IMR-90 (cell line): ENCODE measurements at regions not wholly inside any gene's neighbourhood (a gene's known extent, or its start where the extent isn't known, plus 50 kb on each side); places are given as distances from the start of the nearest gene placed in this dataset.

Experiments
- ATAC-seq: fragments of 200-7000 bp; cut with Tn5 transposase; 2 replicates; pipeline ENCODE4 v1.9.1; 2020; ENCODE audit warnings: low read depth, mild to moderate bottlenecking, moderate library complexity
- BruUV-seq: library from RNA; stranded (reverse); fragments of 400-500 nt; replicated peaks from 2 replicates; lab custom pipeline; 2021; lab: Mats Ljungman, UMichigan
- CTCF ChIA-PET: fragments of 300-600 bp; formaldehyde crosslinking; extraction: SDS; loops from one replicate; lab custom pipeline; 2021; ENCODE audit warnings: antibody characterized with exemption; lab: Yijun Ruan, JAX
- POLR2A ChIA-PET: fragments of 300-600 bp; sonication (Branson Sonifier 250); formaldehyde crosslinking; loops from one replicate; lab custom pipeline; 2022; ENCODE audit warnings: antibody characterized with exemption; ENCODE audit not compliant: unreplicated experiment; lab: Charles Lee
- DNase-seq: peaks from one replicate; pipeline ENCODE4 v3.0.0; 2013
- H2AFZ ChIP-seq: replicated peaks from 2 replicates; pipeline ENCODE3; 2013; ENCODE audit warnings: low read length, mild to moderate bottlenecking; ENCODE audit not compliant: poor library complexity
- H2AK5ac ChIP-seq: 2 replicates; pipeline ENCODE4 v1.6.1; 2013; ENCODE audit warnings: low read depth, low read length, inconsistent platforms
- H2AK9ac ChIP-seq: replicated peaks from 2 replicates; pipeline ENCODE3; 2013; ENCODE audit warnings: mild to moderate bottlenecking, low read depth, low read length, moderate library complexity; ENCODE audit not compliant: poor library complexity
- H2BK120ac ChIP-seq: 2 replicates; pipeline ENCODE4 v1.6.1; 2013; ENCODE audit warnings: low read depth, low read length, inconsistent platforms
- H2BK15ac ChIP-seq: 3 replicates; pipeline ENCODE4 v1.6.1; 2013; ENCODE audit warnings: low read depth, low read length, inconsistent platforms
- H2BK20ac ChIP-seq: 2 replicates; pipeline ENCODE4 v1.6.1; 2013; ENCODE audit warnings: low read depth, mild to moderate bottlenecking, inconsistent platforms, low read length, moderate library complexity
- H2BK5ac ChIP-seq: 2 replicates; pipeline ENCODE4 v1.6.1; 2013; ENCODE audit warnings: mild to moderate bottlenecking, low read depth, low read length, inconsistent platforms; ENCODE audit not compliant: poor library complexity, severe bottlenecking
- H3K14ac ChIP-seq: replicated peaks from 2 replicates; pipeline ENCODE4 v1.6.1; 2013; ENCODE audit warnings: low read depth, low read length, inconsistent platforms
- H3K18ac ChIP-seq: 2 replicates; pipeline ENCODE4 v1.6.1; 2013; ENCODE audit warnings: low read depth, low read length, control low read depth
- H3K23ac ChIP-seq: 2 replicates; pipeline ENCODE4 v1.6.1; 2013; ENCODE audit warnings: low read depth, low read length, inconsistent platforms
- H3K27ac ChIP-seq: 2 replicates; pipeline ENCODE4 v1.5.1; 2013; ENCODE audit warnings: mild to moderate bottlenecking, control low read depth, low read length; ENCODE audit not compliant: insufficient read depth
- H3K27me3 ChIP-seq: 2 replicates; pipeline ENCODE4 v1.6.1; 2013; ENCODE audit warnings: low read length; ENCODE audit not compliant: control insufficient read depth, insufficient read depth
- H3K36me3 ChIP-seq: 2 replicates; pipeline ENCODE4 v1.6.1; 2013; ENCODE audit warnings: low read length, mixed read lengths; ENCODE audit not compliant: control insufficient read depth, insufficient read depth
- H3K4ac ChIP-seq: 2 replicates; pipeline ENCODE4 v1.6.1; 2013; ENCODE audit warnings: low read depth, low read length, inconsistent platforms
- H3K4me1 ChIP-seq: 2 replicates; pipeline ENCODE4 v1.6.1; 2013; ENCODE audit warnings: low read length, mixed read lengths; ENCODE audit not compliant: control insufficient read depth, insufficient read depth
- H3K4me2 ChIP-seq: 2 replicates; pipeline ENCODE4 v1.6.1; 2013; ENCODE audit warnings: low read depth, mild to moderate bottlenecking, control low read depth, low read length, moderate library complexity
- H3K4me3 ChIP-seq: 2 replicates; pipeline ENCODE4 v1.5.1; 2013; ENCODE audit warnings: low read depth, mild to moderate bottlenecking, control low read depth, low read length, moderate library complexity; ENCODE audit not compliant: insufficient read depth
- H3K56ac ChIP-seq: 2 replicates; pipeline ENCODE4 v1.6.1; 2013; ENCODE audit warnings: low read length, inconsistent platforms; ENCODE audit not compliant: insufficient read depth; ENCODE audit errors: extremely low read depth
- H3K79me1 ChIP-seq, 2 experiments: 2 replicates each; pipeline ENCODE4 v1.6.1; 2013; ENCODE audit warnings: low read length in 2 of 2, inconsistent platforms in 1 of 2, low read depth in 1 of 2
- H3K9ac ChIP-seq: 2 replicates; pipeline ENCODE4 v1.6.1; 2013; ENCODE audit warnings: low read depth, low read length, control low read depth
- H3K9me1 ChIP-seq: 2 replicates; pipeline ENCODE4 v1.6.1; 2013; ENCODE audit warnings: low read length, inconsistent platforms; ENCODE audit not compliant: insufficient read depth
- H3K9me3 ChIP-seq: 2 replicates; pipeline ENCODE4 v1.6.1; 2013; ENCODE audit warnings: low read length; ENCODE audit not compliant: control insufficient read depth, insufficient read depth
- H4K20me1 ChIP-seq: 2 replicates; pipeline ENCODE4 v1.6.1; 2013; ENCODE audit warnings: low read length, inconsistent platforms; ENCODE audit not compliant: insufficient read depth
- H4K5ac ChIP-seq: 2 replicates; pipeline ENCODE4 v1.6.1; 2013; ENCODE audit warnings: mild to moderate bottlenecking, low read depth, low read length, control low read depth
- H4K8ac ChIP-seq, 2 experiments: 2 replicates each; pipeline ENCODE4 v1.6.1; 2013; ENCODE audit warnings: low read depth in 2 of 2, low read length in 2 of 2, control low read depth in 1 of 2, inconsistent platforms in 1 of 2
- H4K91ac ChIP-seq: 2 replicates; pipeline ENCODE4 v1.6.1; 2013; ENCODE audit warnings: low read depth, low read length, inconsistent platforms; ENCODE audit not compliant: insufficient read depth
- BHLHE40 ChIP-seq: fragments of 150-350 bp; IDR thresholded peaks from 2 replicates; pipeline ENCODE4 v1.6.1; 2016; ENCODE audit warnings: mild to moderate bottlenecking, low read depth, low read length
- CEBPB ChIP-seq: IDR thresholded peaks from 2 replicates; pipeline ENCODE4 v1.6.1; 2012; ENCODE audit warnings: low read depth, low read length, improper control_type of control experiment
- CHD1 ChIP-seq: IDR thresholded peaks from 2 replicates; pipeline ENCODE4 v1.6.1; 2012; ENCODE audit warnings: low read depth, low read length, improper control_type of control experiment
- FOS ChIP-seq: fragments of 150-350 bp; IDR thresholded peaks from 2 replicates; pipeline ENCODE4 v1.6.1; 2016; ENCODE audit warnings: low read depth, low read length
- MAZ ChIP-seq: IDR thresholded peaks from 2 replicates; pipeline ENCODE4 v1.6.1; 2012; ENCODE audit warnings: low read depth, mild to moderate bottlenecking, low read length, improper control_type of control experiment, moderate library complexity, borderline replicate concordance
- MXI1 ChIP-seq: IDR thresholded peaks from 2 replicates; pipeline ENCODE4 v1.6.1; 2012; ENCODE audit warnings: low read depth, mild to moderate bottlenecking, low read length, moderate library complexity, borderline replicate concordance
- POLR2A ChIP-seq: IDR thresholded peaks from 2 replicates; pipeline ENCODE4 v1.6.1; 2012; ENCODE audit warnings: mild to moderate bottlenecking, low read depth, low read length
- RAD21 ChIP-seq: IDR thresholded peaks from 2 replicates; pipeline ENCODE4 v1.6.1; 2012; ENCODE audit warnings: low read length, improper control_type of control experiment
- RCOR1 ChIP-seq: IDR thresholded peaks from 2 replicates; pipeline ENCODE4 v1.6.1; 2012; ENCODE audit warnings: mild to moderate bottlenecking, low read length, improper control_type of control experiment; ENCODE audit not compliant: insufficient replicate concordance
- RFX5 ChIP-seq: IDR thresholded peaks from 2 replicates; pipeline ENCODE4 v1.8.0; 2012; ENCODE audit warnings: low read depth, mild to moderate bottlenecking, low read length, moderate library complexity
- SMC3 ChIP-seq: fragments of 150-350 bp; IDR thresholded peaks from 2 replicates; pipeline ENCODE4 v1.6.1; 2016; ENCODE audit warnings: low read depth, mild to moderate bottlenecking, antibody characterized with exemption, low read length, moderate library complexity
- WGBS, 2 experiments: methylation state at CpG; one replicate each; pipeline versions ENCODE4 v1.1.5 to v1.1.7; 2013; ENCODE audit warnings: missing lambda C conversion rate in 2 of 2; ENCODE audit not compliant: insufficient read length in 1 of 2; ENCODE audit errors: extremely low coverage in 2 of 2; 5-methylcytosine and 5-hydroxymethylcytosine counted together
- dilution Hi-C: fragments of 300-500 bp; cut with HindIII; formaldehyde crosslinking; loops from one replicate; pipeline ENCODE4 v1.14.3; 2018; ENCODE audit warnings: low sequenced_read_pairs; ENCODE audit not compliant: unreplicated experiment
- in situ Hi-C: fragments of 300-500 bp; cut with MboI; formaldehyde crosslinking; loops from 3 replicates; pipeline ENCODE4 v1.14.3; 2019; ENCODE audit warnings: low sequenced_read_pairs, inconsistent platforms, mixed read lengths
- intact Hi-C: fragments of 100-400 bp; cut with micrococcal nuclease; formaldehyde crosslinking; loops from 2 replicates; pipeline ENCODE4 v1.10.0; 2022
- TF ChIP-seq, protein P1 (sequence below): conservative IDR thresholded peaks from 2 replicates; pipeline ENCODE4 v1.5.1; 2012; ENCODE audit warnings: mild to moderate bottlenecking, low read depth, low read length, improper control_type of control experiment
- TF ChIP-seq, protein P2 (sequence below): fragments of 150-350 bp; IDR thresholded peaks from 2 replicates; pipeline ENCODE4 v1.6.1; 2016; ENCODE audit warnings: low read depth, mild to moderate bottlenecking, low read length, moderate library complexity, borderline replicate concordance

DNA sequence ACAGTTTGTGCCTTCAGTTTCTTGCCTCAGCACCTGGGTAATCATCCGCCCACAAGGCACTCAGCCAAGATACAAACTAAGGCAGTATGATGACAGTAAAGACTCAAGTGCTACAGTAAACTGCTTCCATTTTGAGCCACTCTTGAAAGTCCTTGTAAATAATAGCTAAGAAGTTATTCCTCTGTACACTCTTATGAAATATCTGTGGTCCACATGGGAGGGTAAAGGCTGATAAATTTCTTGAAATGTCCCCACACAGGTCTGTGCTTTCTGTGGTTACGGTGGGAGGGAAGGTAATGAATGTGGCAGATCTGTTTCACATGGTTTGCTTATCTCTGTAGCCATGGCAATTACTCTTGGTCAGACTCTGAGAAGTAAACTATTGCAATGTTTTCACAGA lies 551.0 kb upstream of the ZWINT start:
- Histone ChIP-seq H4K20me1 (no peaks in the 10 kb centered on the region), H3K4me3 (no peak overlapping the region), H2BK15ac (no peak overlapping the region), H3K27me3 (no peaks in the 10 kb centered on the region), H2AK9ac (no peak overlapping the region), H3K56ac (no peak overlapping the region), H2BK20ac (no peak overlapping the region), H4K8ac (no peak overlapping the region), H3K4me1 (no peaks in the 10 kb centered on the region), H3K23ac (no peak overlapping the region), H2BK5ac (no peak overlapping the region), H3K27ac (no peak overlapping the region), H3K79me1 (no peaks in the 10 kb centered on the region), H2AK5ac (no peak overlapping the region), H3K14ac (no peak overlapping the region), H3K9me1 (no peaks in the 10 kb centered on the region), H3K4ac (no peak overlapping the region), H3K9me3 (peaks cover 5% of the 10 kb centered on the region; the same call in 1 of the 2 replicates), H2AFZ (no peak overlapping the region), H3K36me3 (no peaks in the 10 kb centered on the region), H2BK120ac (no peak overlapping the region), H3K4me2 (no peak overlapping the region), H3K18ac (no peak overlapping the region), H4K91ac (no peak overlapping the region), H4K5ac (no peak overlapping the region), H3K9ac (no peak overlapping the region)
- POLR2A ChIA-PET = no interaction called here
- 40% methylated on average over 1 of the region's 2 CpGs; no CpG with 5 or more reads in 1 of the 2 experiments for WGBS, 2 experiments
- DNase-seq (no peak), ATAC-seq (no peak)
- in situ Hi-C loops = no loop called here
- intact Hi-C loops = no loop called here
- dilution Hi-C loops = no loop called here
- BruUV-seq = no TSS peak
- CTCF ChIA-PET = interaction anchor here (0.7 kb wide), 1 partner anchor 8 kb away, joined by 3 read pairs; no protein-coding TSS in a partner anchor
- TF ChIP-seq RFX5 = no peak
- no peak for TF ChIP-seq SMC3
- no peak for TF ChIP-seq BHLHE40
- no peak for TF ChIP-seq FOS
- TF ChIP-seq RCOR1 = no peak
- no peak for TF ChIP-seq MXI1
- TF ChIP-seq CEBPB = no peak
- no peak for TF ChIP-seq MAZ
- no peak for TF ChIP-seq POLR2A
- no peak for TF ChIP-seq CHD1
- TF ChIP-seq, protein P1, sequence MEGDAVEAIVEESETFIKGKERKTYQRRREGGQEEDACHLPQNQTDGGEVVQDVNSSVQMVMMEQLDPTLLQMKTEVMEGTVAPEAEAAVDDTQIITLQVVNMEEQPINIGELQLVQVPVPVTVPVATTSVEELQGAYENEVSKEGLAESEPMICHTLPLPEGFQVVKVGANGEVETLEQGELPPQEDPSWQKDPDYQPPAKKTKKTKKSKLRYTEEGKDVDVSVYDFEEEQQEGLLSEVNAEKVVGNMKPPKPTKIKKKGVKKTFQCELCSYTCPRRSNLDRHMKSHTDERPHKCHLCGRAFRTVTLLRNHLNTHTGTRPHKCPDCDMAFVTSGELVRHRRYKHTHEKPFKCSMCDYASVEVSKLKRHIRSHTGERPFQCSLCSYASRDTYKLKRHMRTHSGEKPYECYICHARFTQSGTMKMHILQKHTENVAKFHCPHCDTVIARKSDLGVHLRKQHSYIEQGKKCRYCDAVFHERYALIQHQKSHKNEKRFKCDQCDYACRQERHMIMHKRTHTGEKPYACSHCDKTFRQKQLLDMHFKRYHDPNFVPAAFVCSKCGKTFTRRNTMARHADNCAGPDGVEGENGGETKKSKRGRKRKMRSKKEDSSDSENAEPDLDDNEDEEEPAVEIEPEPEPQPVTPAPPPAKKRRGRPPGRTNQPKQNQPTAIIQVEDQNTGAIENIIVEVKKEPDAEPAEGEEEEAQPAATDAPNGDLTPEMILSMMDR = no peak
- TF ChIP-seq, protein P2, sequence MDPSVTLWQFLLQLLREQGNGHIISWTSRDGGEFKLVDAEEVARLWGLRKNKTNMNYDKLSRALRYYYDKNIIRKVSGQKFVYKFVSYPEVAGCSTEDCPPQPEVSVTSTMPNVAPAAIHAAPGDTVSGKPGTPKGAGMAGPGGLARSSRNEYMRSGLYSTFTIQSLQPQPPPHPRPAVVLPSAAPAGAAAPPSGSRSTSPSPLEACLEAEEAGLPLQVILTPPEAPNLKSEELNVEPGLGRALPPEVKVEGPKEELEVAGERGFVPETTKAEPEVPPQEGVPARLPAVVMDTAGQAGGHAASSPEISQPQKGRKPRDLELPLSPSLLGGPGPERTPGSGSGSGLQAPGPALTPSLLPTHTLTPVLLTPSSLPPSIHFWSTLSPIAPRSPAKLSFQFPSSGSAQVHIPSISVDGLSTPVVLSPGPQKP = no peak
- TF ChIP-seq RAD21 = no peak
